Fibroblast of lung (primary cell): ENCODE measurements at regions not wholly inside any gene's neighbourhood (a gene's known extent, or its start where the extent isn't known, plus 50 kb on each side); places are given as distances from the start of the nearest gene placed in this dataset.
"Not testable (repeated sequence)": the region's sequence is repeated elsewhere in the genome, so short reads cannot be mapped to it uniquely, and the experiment has no call there.

Experiments
- EZH2 ChIP-seq: IDR thresholded peaks from 2 replicates; pipeline ENCODE4 v1.5.1; 2012; ENCODE audit warnings: low read length, control low read depth, mild to moderate bottlenecking; ENCODE audit errors: missing control alignments
- TF ChIP-seq, protein P1 (sequence below), 2 donors: IDR thresholded peaks in 1 of 2; conservative IDR thresholded peaks in 1 of 2; 1 replicate in 1 of 2; 2 replicates in 1 of 2; pipeline ENCODE4 v1.5.1; 2011 to 2012; ENCODE audit warnings: low read length in 2 of 2, control low read depth in 1 of 2, inconsistent platforms in 1 of 2, low read depth in 1 of 2, mild to moderate bottlenecking in 1 of 2

GRCh38 chr20:47977017-47977788 is 191.9 kb upstream of the SULF2 start:
- TF ChIP-seq, protein P1, sequence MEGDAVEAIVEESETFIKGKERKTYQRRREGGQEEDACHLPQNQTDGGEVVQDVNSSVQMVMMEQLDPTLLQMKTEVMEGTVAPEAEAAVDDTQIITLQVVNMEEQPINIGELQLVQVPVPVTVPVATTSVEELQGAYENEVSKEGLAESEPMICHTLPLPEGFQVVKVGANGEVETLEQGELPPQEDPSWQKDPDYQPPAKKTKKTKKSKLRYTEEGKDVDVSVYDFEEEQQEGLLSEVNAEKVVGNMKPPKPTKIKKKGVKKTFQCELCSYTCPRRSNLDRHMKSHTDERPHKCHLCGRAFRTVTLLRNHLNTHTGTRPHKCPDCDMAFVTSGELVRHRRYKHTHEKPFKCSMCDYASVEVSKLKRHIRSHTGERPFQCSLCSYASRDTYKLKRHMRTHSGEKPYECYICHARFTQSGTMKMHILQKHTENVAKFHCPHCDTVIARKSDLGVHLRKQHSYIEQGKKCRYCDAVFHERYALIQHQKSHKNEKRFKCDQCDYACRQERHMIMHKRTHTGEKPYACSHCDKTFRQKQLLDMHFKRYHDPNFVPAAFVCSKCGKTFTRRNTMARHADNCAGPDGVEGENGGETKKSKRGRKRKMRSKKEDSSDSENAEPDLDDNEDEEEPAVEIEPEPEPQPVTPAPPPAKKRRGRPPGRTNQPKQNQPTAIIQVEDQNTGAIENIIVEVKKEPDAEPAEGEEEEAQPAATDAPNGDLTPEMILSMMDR (conservative IDR thresholded peaks at IDR 0.05 in 1 of 2, IDR thresholded peaks at IDR 0.05 in 1 of 2; ENCODE audit: low read depth in 1 of 2, low read length in 2 of 2) = not testable (repeated sequence)
- not testable (repeated sequence) for TF ChIP-seq EZH2
